NOMO-1 (cell line): ENCODE measurements at regions not wholly inside any gene's neighbourhood (a gene's known extent, or its start where the extent isn't known, plus 50 kb on each side); places are given as distances from the start of the nearest gene placed in this dataset.

Source experiments
- DNase-seq, 2 experiments: peaks; one replicate each; lab custom pipeline; 2025; ENCODE audit not compliant: unreplicated experiment in 2 of 2; lab: John Stamatoyannopoulos, UW

- no peak for DNase-seq
Observed at GRCh38 chr2:106977717-106978116, 91.8 kb upstream of the ST6GAL2 start.

- no peak for DNase-seq
Observed at GRCh38 chr2:106978647-106979046, 92.7 kb upstream of the ST6GAL2 start.

GRCh38 chr2:106981491-106981890 lies 95.5 kb upstream of the ST6GAL2 start:
- no peak for DNase-seq

- DNase-seq: no peak
Observed at GRCh38 chr2:106982350-106982749, 96.4 kb upstream of the ST6GAL2 start.

- no peak for DNase-seq
Observed at GRCh38 chr2:106983305-106983704, 97.3 kb upstream of the ST6GAL2 start.

DNA sequence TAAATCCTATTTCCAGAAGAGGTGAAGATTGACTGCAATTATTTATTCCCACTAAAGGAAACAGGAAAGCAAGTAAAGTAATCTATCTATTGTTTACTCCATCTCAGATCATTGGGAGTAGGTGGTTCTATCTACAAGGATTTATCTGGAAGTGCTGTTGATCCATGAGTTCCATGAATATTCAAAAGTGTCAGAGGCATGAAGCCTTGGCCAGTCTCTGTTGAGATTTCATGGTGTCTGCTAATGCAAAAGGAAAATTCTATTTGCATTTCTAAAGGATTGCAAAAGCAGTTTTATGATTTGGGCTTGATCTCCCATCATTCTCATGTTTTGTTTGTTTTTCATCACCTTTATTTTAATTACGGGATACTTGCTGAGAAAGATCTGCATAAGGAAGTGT lies 102.4 kb upstream of the ST6GAL2 start:
- no peak for DNase-seq

- DNase-seq: no peak
Observed at GRCh38 chr2:106990297-106990696, 104.3 kb upstream of the ST6GAL2 start.

GRCh38 chr2:106991866-106992265 lies 105.9 kb upstream of the ST6GAL2 start:
- DNase-seq: no peak

GRCh38 chr2:106995556-106995955 lies 109.6 kb upstream of the ST6GAL2 start:
- no peak for DNase-seq

DNA sequence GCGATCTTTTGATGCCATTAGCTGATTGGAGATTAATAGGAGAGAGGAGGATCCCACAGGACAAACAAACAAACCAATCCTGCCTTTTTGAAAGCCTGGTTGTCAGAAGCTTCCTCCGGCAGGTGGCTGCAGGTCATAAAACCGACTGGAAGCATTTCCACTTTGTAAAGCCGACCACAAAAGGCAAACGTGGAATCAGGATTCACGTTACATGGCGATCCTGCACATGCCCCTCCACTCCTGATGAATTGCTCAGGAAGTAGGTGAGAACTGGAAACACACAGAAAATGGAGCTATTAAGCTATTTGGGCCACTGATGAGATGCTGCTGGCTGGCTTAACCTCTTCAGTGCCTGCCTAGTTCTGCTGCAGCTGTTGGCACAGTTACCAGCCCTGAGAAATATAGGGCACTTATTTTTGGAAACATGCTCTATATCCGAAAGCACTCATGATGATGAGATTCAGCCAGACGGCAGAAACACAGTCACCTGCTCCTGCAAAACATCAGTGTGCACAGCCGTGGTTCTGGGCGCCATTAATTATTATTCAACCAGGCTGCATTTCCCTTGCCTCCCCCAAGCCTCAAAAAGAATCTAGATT lies 110.3 kb upstream of the ST6GAL2 start:
- DNase-seq: no peak

- DNase-seq: no peak
Observed at GRCh38 chr2:106997204-106997603, 111.2 kb upstream of the ST6GAL2 start.

- no peak for DNase-seq
Observed at GRCh38 chr2:107001062-107001461, 115.1 kb upstream of the ST6GAL2 start.

DNA sequence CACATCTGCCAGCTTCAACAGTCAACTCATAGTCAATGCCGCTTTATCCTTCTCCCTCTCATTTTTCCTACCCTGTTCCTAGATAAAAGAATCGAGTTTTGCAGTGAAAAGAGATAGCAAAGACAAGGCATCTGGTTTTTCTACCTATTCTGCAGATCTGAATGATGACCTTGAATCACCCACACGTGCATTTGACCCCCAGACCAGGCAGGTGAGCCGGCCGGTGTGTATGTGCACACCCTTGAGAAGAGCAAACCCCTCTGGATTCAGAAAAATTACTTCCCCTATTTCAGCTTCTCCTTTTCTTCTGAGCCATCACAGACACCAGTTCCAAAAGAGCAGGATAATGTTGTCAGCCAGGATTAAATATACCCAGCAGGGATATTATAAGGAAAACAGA lies 115.6 kb upstream of the ST6GAL2 start:
- DNase-seq: no peak

GRCh38 chr2:107001964-107002696 lies 116.2 kb upstream of the ST6GAL2 start:
- DNase-seq: no peak

GRCh38 chr2:107002735-107003134 lies 116.8 kb upstream of the ST6GAL2 start:
- DNase-seq: no peak

DNA sequence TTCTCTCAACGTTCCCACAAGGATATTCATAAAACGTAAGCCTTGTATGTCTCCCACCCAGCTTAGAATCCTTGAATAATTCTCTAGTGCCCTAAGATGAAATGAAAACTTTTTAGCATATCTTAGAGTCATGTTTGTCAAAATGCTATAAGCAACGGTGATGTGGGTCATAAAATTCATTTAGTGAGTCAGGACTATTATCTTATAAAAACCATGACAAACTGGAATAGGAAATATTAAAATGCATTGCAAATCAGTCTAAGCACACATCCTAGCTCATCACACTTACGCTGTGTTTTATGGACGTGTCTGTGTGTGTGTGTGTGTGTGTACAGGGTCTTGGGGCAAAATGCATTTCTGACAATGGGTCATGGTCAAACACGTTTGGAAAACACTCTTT lies 119.9 kb upstream of the ST6GAL2 start:
- no peak for DNase-seq

- no peak for DNase-seq
Observed at GRCh38 chr2:107006836-107007235, 120.9 kb upstream of the ST6GAL2 start.

GRCh38 chr2:107007927-107008326 lies 122.0 kb upstream of the ST6GAL2 start:
- DNase-seq: no peak

- DNase-seq: no peak
Observed at GRCh38 chr2:107008843-107009242, 122.9 kb upstream of the ST6GAL2 start.

- DNase-seq: no peak
Observed at GRCh38 chr2:107009275-107009674, 123.3 kb upstream of the ST6GAL2 start.

DNA sequence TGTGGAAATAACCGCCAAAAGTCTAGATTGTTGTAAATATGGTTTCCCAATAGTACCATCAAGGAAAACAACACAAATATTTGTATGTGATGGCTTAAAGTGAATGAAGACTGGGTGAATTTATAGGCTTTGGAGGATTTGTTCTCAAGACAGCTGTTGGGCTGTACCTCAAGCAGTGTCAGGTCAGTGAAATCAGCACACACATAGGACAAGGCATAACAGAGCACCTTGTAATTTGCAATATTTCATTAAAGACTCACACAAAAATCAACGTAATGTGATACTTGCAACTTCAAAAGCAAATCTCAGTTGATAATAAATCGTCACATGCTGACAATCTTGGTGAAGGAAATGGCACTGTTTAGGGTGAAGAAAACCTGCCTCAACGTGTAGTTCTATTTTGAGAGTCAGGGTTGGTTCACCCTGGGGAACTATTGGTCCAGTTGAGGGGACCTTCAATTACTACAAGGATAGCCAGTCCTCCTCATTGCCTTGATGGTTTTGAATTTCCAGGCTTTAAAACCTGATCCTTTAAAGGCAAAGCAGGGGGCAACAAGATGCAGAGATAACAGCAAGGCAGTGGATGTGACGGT lies 126.8 kb upstream of the ST6GAL2 start:
- no peak for DNase-seq

- DNase-seq: no peak
Observed at GRCh38 chr2:107013884-107014283, 127.9 kb upstream of the ST6GAL2 start.
